SK-N-SH (cell line): ENCODE measurements at regions not wholly inside any gene's neighbourhood (a gene's known extent, or its start where the extent isn't known, plus 50 kb on each side); places are given as distances from the start of the nearest gene placed in this dataset.

ENCODE experiments used
- CTCF ChIA-PET: fragments of 300-600, 350-600 bp; formaldehyde crosslinking; extraction: SDS; loops from one replicate; lab custom pipeline; 2021; lab: Yijun Ruan, JAX
- POLR2A ChIA-PET: fragments of 350-600 bp; sonication (Branson Sonifier 250); formaldehyde crosslinking; extraction: SDS; loops from one replicate; lab custom pipeline; 2020; ENCODE audit warnings: antibody characterized with exemption, inconsistent platforms; lab: Yijun Ruan, JAX
- DNase-seq: peaks from one replicate; pipeline ENCODE4 v3.0.0; 2012
- H2AFZ ChIP-seq: fragments of 200-600 bp; sonication (generic); 2 replicates; pipeline ENCODE4 v1.8.1; 2016; ENCODE audit warnings: antibody characterized with exemption, mild to moderate bottlenecking, low read depth
- H3F3A ChIP-seq: fragments of 200-600 bp; sonication (generic); replicated peaks from 2 replicates; pipeline ENCODE3; 2016; ENCODE audit warnings: antibody characterized with exemption, mild to moderate bottlenecking; ENCODE audit not compliant: insufficient read depth
- H3K27ac ChIP-seq, 2 experiments: fragments of 200-500 bp in 1 of 2; fragments of 200-600 bp in 1 of 2; sonication (Bioruptor generic) in 1 of 2; sonication (generic), shearing (Covaris generic) in 1 of 2; 2 replicates each; pipeline versions ENCODE4 v1.5.1 to v1.6.1; 2014 to 2016; ENCODE audit warnings: low read depth in 2 of 2, inconsistent platforms in 1 of 2, low read length in 1 of 2, mild to moderate bottlenecking in 1 of 2, mixed read lengths in 1 of 2
- H3K27me3 ChIP-seq: fragments of 200-600 bp; sonication (generic), shearing (Covaris generic); 2 replicates; pipeline ENCODE4 v1.6.1; 2016; ENCODE audit warnings: mixed run types; ENCODE audit not compliant: insufficient read depth
- H3K36me3 ChIP-seq, 2 experiments: fragments of 200-500 bp in 1 of 2; fragments of 200-600 bp in 1 of 2; sonication (Bioruptor generic) in 1 of 2; sonication (generic) in 1 of 2; replicated peaks in 1 of 2; 2 replicates each; pipeline versions ENCODE3 to v1.5.1; 2014 to 2016; ENCODE audit warnings: low read length in 1 of 2, mild to moderate bottlenecking in 1 of 2; ENCODE audit not compliant: insufficient read depth in 2 of 2, control insufficient read depth in 1 of 2
- H3K4me1 ChIP-seq, 2 experiments: fragments of 200-500 bp in 1 of 2; fragments of 200-600 bp in 1 of 2; sonication (Bioruptor generic) in 1 of 2; sonication (generic), shearing (Covaris generic) in 1 of 2; 2 replicates each; pipeline versions ENCODE4 v1.5.1 to v1.6.1; 2014 to 2016; ENCODE audit warnings: low read depth in 1 of 2, low read length in 1 of 2, mixed run types in 1 of 2; ENCODE audit not compliant: insufficient read depth in 2 of 2, control insufficient read depth in 1 of 2
- H3K4me2 ChIP-seq: fragments of 200-600 bp; sonication (generic), shearing (Covaris generic); 2 replicates; pipeline ENCODE4 v1.6.1; 2017; ENCODE audit warnings: mixed run types
- H3K4me3 ChIP-seq, 2 experiments: fragments of 200-500 bp in 1 of 2; fragments of 200-600 bp in 1 of 2; sonication (Bioruptor generic) in 1 of 2; sonication (generic), shearing (Covaris generic) in 1 of 2; 2 replicates each; pipeline versions ENCODE4 v1.5.1 to v1.8.1; 2014 to 2016; ENCODE audit warnings: low read depth in 2 of 2, inconsistent platforms in 1 of 2, low read length in 1 of 2, mild to moderate bottlenecking in 1 of 2, mixed read lengths in 1 of 2, moderate library complexity in 1 of 2
- H3K79me2 ChIP-seq: fragments of 200-600 bp; sonication (generic); 2 replicates; pipeline ENCODE4 v1.8.1; 2017; ENCODE audit warnings: mild to moderate bottlenecking; ENCODE audit not compliant: insufficient read depth
- H3K9ac ChIP-seq: fragments of 200-600 bp; sonication (generic); 2 replicates; pipeline ENCODE4 v1.6.1; 2017; ENCODE audit warnings: mixed run types
- H3K9me2 ChIP-seq: fragments of 200-600 bp; sonication (generic); 2 replicates; pipeline ENCODE4 v1.6.1; 2017; ENCODE audit warnings: mixed run types
- H3K9me3 ChIP-seq: fragments of 200-600 bp; sonication (generic); 2 replicates; pipeline ENCODE4 v1.6.1; 2017; ENCODE audit warnings: mixed run types, mild to moderate bottlenecking, moderate library complexity
- H4K20me1 ChIP-seq: fragments of 200-600 bp; sonication (generic); 2 replicates; pipeline ENCODE4 v1.6.1; 2017; ENCODE audit warnings: mild to moderate bottlenecking, mixed run types; ENCODE audit not compliant: insufficient read depth
- CHD2 ChIP-seq: fragments of 150-350 bp; IDR thresholded peaks from 2 replicates; pipeline ENCODE4 v1.6.1; 2018; ENCODE audit warnings: low read length; ENCODE audit not compliant: partially characterized antibody
- FOXJ3 ChIP-seq: sonication (generic); formaldehyde crosslinking; IDR thresholded peaks from 2 replicates; pipeline ENCODE4 v1.5.1; 2020; ENCODE audit warnings: mild to moderate bottlenecking, missing genetic modification reagents
- FOXM1 ChIP-seq: IDR thresholded peaks from 2 replicates; pipeline ENCODE4 v1.4.0; 2012; ENCODE audit warnings: low read depth, mild to moderate bottlenecking
- PBX3 ChIP-seq: IDR thresholded peaks from 2 replicates; pipeline ENCODE4; 2012
- REST ChIP-seq: IDR thresholded peaks from 2 replicates; pipeline ENCODE4 v1.6.1; 2012; ENCODE audit warnings: mild to moderate bottlenecking, low read depth, low read length, moderate library complexity
- SMC3 ChIP-seq: IDR thresholded peaks from 2 replicates; pipeline ENCODE4 v1.6.1; 2012; ENCODE audit warnings: low read depth, low read length, improper control_type of control experiment
- WGBS: methylation state at CpG from one replicate; pipeline ENCODE4 v1.1.6; 2017; ENCODE audit warnings: low lambda C conversion rate; 5-methylcytosine and 5-hydroxymethylcytosine counted together
- TF ChIP-seq, protein P1 (sequence below): IDR thresholded peaks from 2 replicates; pipeline ENCODE4 v1.4.0; 2012; ENCODE audit warnings: low read depth, borderline replicate concordance
- TF ChIP-seq, protein P2 (sequence below): fragments of 150-350 bp; IDR thresholded peaks from 2 replicates; pipeline ENCODE4 v1.6.1; 2017; ENCODE audit warnings: antibody characterized with exemption, low read length, low read depth, borderline replicate concordance
- TF ChIP-seq, protein P3 (sequence below): fragments of 150-350 bp; IDR thresholded peaks from 2 replicates; pipeline ENCODE4 v1.6.1; 2016; ENCODE audit warnings: mild to moderate bottlenecking, low read depth, low read length
- TF ChIP-seq, protein P4 (sequence below): fragments of 200-600 bp; sonication (generic); IDR thresholded peaks from 2 replicates; pipeline ENCODE4 v1.6.1; 2017; ENCODE audit warnings: antibody characterized with exemption, mild to moderate bottlenecking, moderate library complexity
- TF ChIP-seq, protein P5 (sequence below): IDR thresholded peaks from 2 replicates; pipeline ENCODE4 v1.4.0; 2012; ENCODE audit warnings: low read depth, borderline replicate concordance

GRCh38 chr10:118471863-118472262 is 123.6 kb downstream of the PRLHR start (continued):
- TF ChIP-seq, protein P1, sequence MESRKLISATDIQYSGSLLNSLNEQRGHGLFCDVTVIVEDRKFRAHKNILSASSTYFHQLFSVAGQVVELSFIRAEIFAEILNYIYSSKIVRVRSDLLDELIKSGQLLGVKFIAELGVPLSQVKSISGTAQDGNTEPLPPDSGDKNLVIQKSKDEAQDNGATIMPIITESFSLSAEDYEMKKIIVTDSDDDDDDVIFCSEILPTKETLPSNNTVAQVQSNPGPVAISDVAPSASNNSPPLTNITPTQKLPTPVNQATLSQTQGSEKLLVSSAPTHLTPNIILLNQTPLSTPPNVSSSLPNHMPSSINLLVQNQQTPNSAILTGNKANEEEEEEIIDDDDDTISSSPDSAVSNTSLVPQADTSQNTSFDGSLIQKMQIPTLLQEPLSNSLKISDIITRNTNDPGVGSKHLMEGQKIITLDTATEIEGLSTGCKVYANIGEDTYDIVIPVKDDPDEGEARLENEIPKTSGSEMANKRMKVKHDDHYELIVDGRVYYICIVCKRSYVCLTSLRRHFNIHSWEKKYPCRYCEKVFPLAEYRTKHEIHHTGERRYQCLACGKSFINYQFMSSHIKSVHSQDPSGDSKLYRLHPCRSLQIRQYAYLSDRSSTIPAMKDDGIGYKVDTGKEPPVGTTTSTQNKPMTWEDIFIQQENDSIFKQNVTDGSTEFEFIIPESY: no peak
- TF ChIP-seq, protein P2, sequence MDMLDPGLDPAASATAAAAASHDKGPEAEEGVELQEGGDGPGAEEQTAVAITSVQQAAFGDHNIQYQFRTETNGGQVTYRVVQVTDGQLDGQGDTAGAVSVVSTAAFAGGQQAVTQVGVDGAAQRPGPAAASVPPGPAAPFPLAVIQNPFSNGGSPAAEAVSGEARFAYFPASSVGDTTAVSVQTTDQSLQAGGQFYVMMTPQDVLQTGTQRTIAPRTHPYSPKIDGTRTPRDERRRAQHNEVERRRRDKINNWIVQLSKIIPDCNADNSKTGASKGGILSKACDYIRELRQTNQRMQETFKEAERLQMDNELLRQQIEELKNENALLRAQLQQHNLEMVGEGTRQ: no peak
- no peak for TF ChIP-seq PBX3

- Histone ChIP-seq H3F3A (no peaks in the 10 kb centered on the region), H4K20me1 (no peaks in the 10 kb centered on the region), H3K27me3 (no peaks in the 10 kb centered on the region), H2AFZ (no peak overlapping the region), H3K4me1 (no peaks in the 10 kb centered on the region; a peak in 1 of 4 replicates), H3K36me3 (no peaks in the 10 kb centered on the region), H3K27ac (no peak overlapping the region), H3K79me2 (no peaks in the 10 kb centered on the region), H3K9ac (no peak overlapping the region), H3K9me3 (no peaks in the 10 kb centered on the region), H3K4me3 (no peak overlapping the region), H3K4me2 (no peak overlapping the region), H3K9me2 (no peaks in the 10 kb centered on the region)
- ChIA-PET POLR2A (no interaction called here), CTCF (interaction anchor here (5.2 kb wide), 1 partner anchor 11 kb away, joined by 40 read pairs; no protein-coding TSS in a partner anchor)
- DNase-seq: no peak
- TF ChIP-seq REST (no peak), FOXJ3 (CRISPR knock-in tag) (no peak), CHD2 (no peak), SMC3 (no peak), FOXM1 (no peak)
- TF ChIP-seq, protein P3, sequence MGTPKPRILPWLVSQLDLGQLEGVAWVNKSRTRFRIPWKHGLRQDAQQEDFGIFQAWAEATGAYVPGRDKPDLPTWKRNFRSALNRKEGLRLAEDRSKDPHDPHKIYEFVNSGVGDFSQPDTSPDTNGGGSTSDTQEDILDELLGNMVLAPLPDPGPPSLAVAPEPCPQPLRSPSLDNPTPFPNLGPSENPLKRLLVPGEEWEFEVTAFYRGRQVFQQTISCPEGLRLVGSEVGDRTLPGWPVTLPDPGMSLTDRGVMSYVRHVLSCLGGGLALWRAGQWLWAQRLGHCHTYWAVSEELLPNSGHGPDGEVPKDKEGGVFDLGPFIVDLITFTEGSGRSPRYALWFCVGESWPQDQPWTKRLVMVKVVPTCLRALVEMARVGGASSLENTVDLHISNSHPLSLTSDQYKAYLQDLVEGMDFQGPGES: no peak
- TF ChIP-seq, protein P4, sequence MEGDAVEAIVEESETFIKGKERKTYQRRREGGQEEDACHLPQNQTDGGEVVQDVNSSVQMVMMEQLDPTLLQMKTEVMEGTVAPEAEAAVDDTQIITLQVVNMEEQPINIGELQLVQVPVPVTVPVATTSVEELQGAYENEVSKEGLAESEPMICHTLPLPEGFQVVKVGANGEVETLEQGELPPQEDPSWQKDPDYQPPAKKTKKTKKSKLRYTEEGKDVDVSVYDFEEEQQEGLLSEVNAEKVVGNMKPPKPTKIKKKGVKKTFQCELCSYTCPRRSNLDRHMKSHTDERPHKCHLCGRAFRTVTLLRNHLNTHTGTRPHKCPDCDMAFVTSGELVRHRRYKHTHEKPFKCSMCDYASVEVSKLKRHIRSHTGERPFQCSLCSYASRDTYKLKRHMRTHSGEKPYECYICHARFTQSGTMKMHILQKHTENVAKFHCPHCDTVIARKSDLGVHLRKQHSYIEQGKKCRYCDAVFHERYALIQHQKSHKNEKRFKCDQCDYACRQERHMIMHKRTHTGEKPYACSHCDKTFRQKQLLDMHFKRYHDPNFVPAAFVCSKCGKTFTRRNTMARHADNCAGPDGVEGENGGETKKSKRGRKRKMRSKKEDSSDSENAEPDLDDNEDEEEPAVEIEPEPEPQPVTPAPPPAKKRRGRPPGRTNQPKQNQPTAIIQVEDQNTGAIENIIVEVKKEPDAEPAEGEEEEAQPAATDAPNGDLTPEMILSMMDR: no peak
- TF ChIP-seq, protein P5, sequence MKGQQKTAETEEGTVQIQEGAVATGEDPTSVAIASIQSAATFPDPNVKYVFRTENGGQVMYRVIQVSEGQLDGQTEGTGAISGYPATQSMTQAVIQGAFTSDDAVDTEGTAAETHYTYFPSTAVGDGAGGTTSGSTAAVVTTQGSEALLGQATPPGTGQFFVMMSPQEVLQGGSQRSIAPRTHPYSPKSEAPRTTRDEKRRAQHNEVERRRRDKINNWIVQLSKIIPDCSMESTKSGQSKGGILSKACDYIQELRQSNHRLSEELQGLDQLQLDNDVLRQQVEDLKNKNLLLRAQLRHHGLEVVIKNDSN: no peak
- TF ChIP-seq, protein P2: no peak
- WGBS: 13% methylated on average over 1 of the region's 1 CpG
Measured at GRCh38 chr10:118470470-118470869, 125.0 kb downstream of the PRLHR start.
